Neuronal stem cell (in vitro differentiated cells): ENCODE measurements at regions not wholly inside any gene's neighbourhood (a gene's known extent, or its start where the extent isn't known, plus 50 kb on each side); places are given as distances from the start of the nearest gene placed in this dataset.
A peak's percentile ranks its signal among the peaks of the same experiment; 100 is the strongest.
"Not testable (repeated sequence)": the region's sequence is repeated elsewhere in the genome, so short reads cannot be mapped to it uniquely, and the experiment has no call there.

Experiments
- DNase-seq: peaks from one replicate; pipeline ENCODE4 v3.0.0-alpha.2; 2013; ENCODE audit warnings: low spot score
- H2AFZ ChIP-seq: one replicate; pipeline ENCODE4 v1.6.1; 2013; ENCODE audit warnings: mild to moderate bottlenecking, low read length, inconsistent platforms
- H2AK5ac ChIP-seq: 2 replicates; pipeline ENCODE4 v1.6.1; 2013; ENCODE audit warnings: low read depth, mild to moderate bottlenecking, inconsistent platforms, low read length, moderate library complexity, mixed read lengths
- H2BK120ac ChIP-seq: 2 replicates; pipeline ENCODE4 v1.6.1; 2013; ENCODE audit warnings: low read depth, mild to moderate bottlenecking, inconsistent platforms, low read length, moderate library complexity, mixed read lengths
- H2BK12ac ChIP-seq: one replicate; pipeline ENCODE4 v1.6.1; 2013; ENCODE audit warnings: low read length, inconsistent platforms
- H2BK15ac ChIP-seq: 2 replicates; pipeline ENCODE4 v1.6.1; 2013; ENCODE audit warnings: mild to moderate bottlenecking, low read length, inconsistent platforms, mixed read lengths
- H2BK5ac ChIP-seq: one replicate; pipeline ENCODE4 v1.6.1; 2013; ENCODE audit warnings: inconsistent platforms, mild to moderate bottlenecking, low read length, moderate library complexity
- H3K14ac ChIP-seq: one replicate; pipeline ENCODE4 v1.6.1; 2013; ENCODE audit warnings: low read length, inconsistent platforms
- H3K18ac ChIP-seq: 2 replicates; pipeline ENCODE4 v1.6.1; 2013; ENCODE audit warnings: low read length, inconsistent platforms
- H3K23ac ChIP-seq: 2 replicates; pipeline ENCODE4 v1.6.1; 2013; ENCODE audit warnings: low read depth, mild to moderate bottlenecking, mixed read lengths, low read length, inconsistent platforms; ENCODE audit not compliant: poor library complexity
- H3K27ac ChIP-seq: replicated peaks from 3 replicates; pipeline ENCODE4 v1.5.1; 2013; ENCODE audit warnings: low read length, inconsistent platforms
- H3K27me3 ChIP-seq, 3 experiments: 2 replicates each; pipeline ENCODE4 v1.6.1; 2013; ENCODE audit warnings: low read length in 3 of 3, mild to moderate bottlenecking in 2 of 3, inconsistent platforms in 1 of 3, low read depth in 1 of 3, mixed read lengths in 1 of 3, moderate library complexity in 1 of 3; ENCODE audit not compliant: control insufficient read depth in 3 of 3, insufficient read depth in 3 of 3
- H3K36me3 ChIP-seq, 2 donors: replicated peaks in 1 of 2; 2 replicates each; pipeline ENCODE4 v1.6.1; 2013; ENCODE audit warnings: low read length in 2 of 2; ENCODE audit not compliant: control insufficient read depth in 2 of 2, insufficient read depth in 2 of 2
- H3K4ac ChIP-seq: 2 replicates; pipeline ENCODE4 v1.6.1; 2013; ENCODE audit warnings: inconsistent platforms, mild to moderate bottlenecking, low read length, moderate library complexity
- H3K4me1 ChIP-seq, 2 donors: 1 replicate in 1 of 2; 2 replicates in 1 of 2; pipeline ENCODE4 v1.6.1; 2013; ENCODE audit warnings: low read length in 2 of 2, low read depth in 1 of 2; ENCODE audit not compliant: control insufficient read depth in 2 of 2, insufficient read depth in 1 of 2
- H3K4me2 ChIP-seq: one replicate; pipeline ENCODE4 v1.6.1; 2013; ENCODE audit warnings: mild to moderate bottlenecking, low read length, inconsistent platforms; ENCODE audit not compliant: insufficient read depth, poor library complexity, severe bottlenecking
- H3K4me3 ChIP-seq, 2 donors: 2 replicates each; pipeline ENCODE4 v1.5.1; 2013; ENCODE audit warnings: low read length in 2 of 2, mild to moderate bottlenecking in 2 of 2, inconsistent platforms in 1 of 2, moderate library complexity in 1 of 2
- H3K79me1 ChIP-seq: one replicate; pipeline ENCODE4 v1.6.1; 2013; ENCODE audit warnings: low read depth, mild to moderate bottlenecking, inconsistent platforms, low read length, moderate library complexity
- H3K9ac ChIP-seq: one replicate; pipeline ENCODE4 v1.6.1; 2013; ENCODE audit warnings: mild to moderate bottlenecking, low read depth, low read length, inconsistent platforms; ENCODE audit not compliant: poor library complexity
- H3K9me3 ChIP-seq, 2 donors: replicated peaks in 1 of 2; 2 replicates each; pipeline versions ENCODE3 to v1.6.1; 2013; ENCODE audit warnings: low read length in 2 of 2, mild to moderate bottlenecking in 2 of 2, inconsistent platforms in 1 of 2, low read depth in 1 of 2, mixed read lengths in 1 of 2, moderate library complexity in 1 of 2; ENCODE audit not compliant: control insufficient read depth in 2 of 2, insufficient read depth in 1 of 2
- H4K8ac ChIP-seq: one replicate; pipeline ENCODE4 v1.6.1; 2013; ENCODE audit warnings: low read depth, mild to moderate bottlenecking, inconsistent platforms, low read length, moderate library complexity
- H4K91ac ChIP-seq: one replicate; pipeline ENCODE4 v1.6.1; 2013; ENCODE audit warnings: low read length, low read depth, mild to moderate bottlenecking, inconsistent platforms; ENCODE audit not compliant: poor library complexity
- WGBS, 2 donors: extraction: QIAGEN DNeasy Blood & Tissue Kit; methylation state at CpG; one replicate each; pipeline ENCODE4 v1.1.7; 2013; ENCODE audit warnings: missing lambda C conversion rate in 2 of 2, mixed read lengths in 1 of 2; ENCODE audit not compliant: insufficient read length in 2 of 2, insufficient replicate concordance in 1 of 2; ENCODE audit errors: extremely low coverage in 2 of 2; 5-methylcytosine and 5-hydroxymethylcytosine counted together

- no peak overlapping the region for H2BK5ac ChIP-seq
- H2BK15ac ChIP-seq = peak overlapping the region; percentile 2
- no peak overlapping the region for H3K9ac ChIP-seq
- H3K4me3 ChIP-seq = no peak overlapping the region
- no peaks in the 10 kb centered on the region for H3K79me1 ChIP-seq
- peak overlapping the region; percentile 94 for H3K18ac ChIP-seq
- no peak overlapping the region for H4K91ac ChIP-seq
- H3K23ac ChIP-seq = no peak overlapping the region
- H2AFZ ChIP-seq = peak overlapping the region; percentile 16
- no peaks in the 10 kb centered on the region for H3K27me3 ChIP-seq
- no peak overlapping the region for H3K27ac ChIP-seq
- no peak overlapping the region for H2BK120ac ChIP-seq
- H3K9me3 ChIP-seq = peaks cover 0 to 2% of the 10 kb centered on the region in 2 donors
- no CpG with 5 or more reads among the region's 8 CpGs for WGBS, 2 donors
- H3K14ac ChIP-seq = no peak overlapping the region
- peak overlapping the region; percentile 67 for H3K4ac ChIP-seq
- peak overlapping the region; percentile 87 for H2BK12ac ChIP-seq
- no peak overlapping the region for H3K4me2 ChIP-seq
- DNase-seq = no peak
- H3K4me1 ChIP-seq = peaks cover 11 to 13% of the 10 kb centered on the region in 2 donors
- no peaks in the 10 kb centered on the region for H3K36me3 ChIP-seq
- no peak overlapping the region for H4K8ac ChIP-seq
- H2AK5ac ChIP-seq = no peak overlapping the region
These were observed 155.2 kb downstream of the TTLL2 start for GRCh38 chr6:167479901-167480648.

- DNase-seq = no peak
These were observed 156.5 kb downstream of the TTLL2 start for GRCh38 chr6:167481307-167481926.

GRCh38 chr6:167482801-167483200 is 157.9 kb downstream of the TTLL2 start:
- DNase-seq, H3K4me3 ChIP-seq, H4K8ac ChIP-seq, H3K27ac ChIP-seq, H2BK15ac ChIP-seq, H3K4me2 ChIP-seq, H4K91ac ChIP-seq, H2BK12ac ChIP-seq, H2BK5ac ChIP-seq, H2AFZ ChIP-seq, H3K79me1 ChIP-seq, H3K36me3 ChIP-seq, H3K9ac ChIP-seq, H3K27me3 ChIP-seq, H3K23ac ChIP-seq, H3K14ac ChIP-seq, H2AK5ac ChIP-seq, H3K4ac ChIP-seq, H2BK120ac ChIP-seq, H3K18ac ChIP-seq, H3K9me3 ChIP-seq: not testable (repeated sequence)
- WGBS, 2 donors = no CpG with 5 or more reads among the region's 3 CpGs
- H3K4me1 ChIP-seq = peaks cover 0 to 12% of the 10 kb centered on the region in 2 donors

More at GRCh38 chr6:167481307-167481926, 156.5 kb downstream of the TTLL2 start:
- Histone ChIP-seq H4K91ac (no peak overlapping the region), H2AK5ac (no peak overlapping the region), H2BK12ac (no peak overlapping the region), H3K4me3 (no peak overlapping the region), H3K9ac (no peak overlapping the region), H3K4me2 (no peak overlapping the region), H3K4ac (no peak overlapping the region), H2BK5ac (no peak overlapping the region), H2AFZ (no peak overlapping the region), H3K79me1 (no peaks in the 10 kb centered on the region), H3K23ac (no peak overlapping the region), H2BK15ac (no peak overlapping the region), H3K36me3 (no peaks in the 10 kb centered on the region), H3K9me3 (peaks cover 0 to 2% of the 10 kb centered on the region in 2 donors), H4K8ac (no peak overlapping the region), H3K27me3 (no peaks in the 10 kb centered on the region), H3K27ac (no peak overlapping the region), H3K18ac (no peak overlapping the region), H3K14ac (no peak overlapping the region), H2BK120ac (no peak overlapping the region), H3K4me1 (peaks cover 2 to 8% of the 10 kb centered on the region in 2 donors)
- no CpG with 5 or more reads among the region's 6 CpGs for WGBS, 2 donors

GRCh38 chr6:167485186-167485978 is 160.5 kb downstream of the TTLL2 start:
- no peak overlapping the region for H4K8ac ChIP-seq
- no peaks in the 10 kb centered on the region for H3K79me1 ChIP-seq
- H2BK5ac ChIP-seq = peak overlapping the region; percentile 84
- no peaks in the 10 kb centered on the region for H3K36me3 ChIP-seq
- no peak overlapping the region for H3K4me3 ChIP-seq
- H2AFZ ChIP-seq = no peak overlapping the region
- no peak overlapping the region for H3K27ac ChIP-seq
- H2AK5ac ChIP-seq = peak overlapping the region; percentile 64
- no peak overlapping the region for H3K9ac ChIP-seq
- peak overlapping the region; percentile 83 for H2BK15ac ChIP-seq
- H2BK120ac ChIP-seq = peak overlapping the region; percentile 94
- H4K91ac ChIP-seq = no peak overlapping the region
- no peak for DNase-seq
- peaks cover 0 to 2% of the 10 kb centered on the region in 2 donors for H3K9me3 ChIP-seq
- H3K4me1 ChIP-seq = peaks cover 0 to 7% of the 10 kb centered on the region in 2 donors
- H3K14ac ChIP-seq = no peak overlapping the region
- WGBS, 2 donors = no CpG with 5 or more reads among the region's 16 CpGs
- H2BK12ac ChIP-seq = peak overlapping the region; percentile 18
- H3K4ac ChIP-seq = no peak overlapping the region
- no peak overlapping the region for H3K4me2 ChIP-seq
- peak overlapping the region; percentile 15 for H3K18ac ChIP-seq
- H3K27me3 ChIP-seq = no peaks in the 10 kb centered on the region
- H3K23ac ChIP-seq = no peak overlapping the region
